ENCODE measurements at regions not wholly inside any gene's neighbourhood (a gene's known extent, or its start where the extent isn't known, plus 50 kb on each side); places are given as distances from the start of the nearest gene placed in this dataset.

DNA sequence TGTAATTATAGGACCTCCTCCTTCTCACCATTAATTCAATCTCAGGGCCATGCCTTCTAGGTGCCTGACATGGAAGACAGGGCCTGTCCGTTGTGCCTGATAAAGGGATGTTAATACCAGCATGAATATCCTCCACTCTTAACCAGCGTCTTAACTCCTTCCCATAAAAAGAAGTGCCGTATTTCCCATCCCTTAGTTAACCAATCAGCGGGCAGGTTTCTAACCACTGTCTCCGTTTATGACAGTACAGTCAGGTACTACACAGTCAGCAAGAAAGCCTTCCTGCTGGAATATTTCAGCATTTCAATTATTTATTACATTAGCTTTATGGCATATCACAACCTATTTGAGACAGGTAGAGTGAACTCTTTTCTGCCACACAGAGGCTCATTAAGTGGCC is 308.6 kb upstream of the FZD8 start:
- intact Hi-C loops (cut with DNase I) = no loop called here
- no peak overlapping the region for H3K4me3 ChIP-seq
- WGBS, 2 donors = 96 to 98% methylated on average over 5 of the region's 5 CpGs
- no peaks in the 10 kb centered on the region for H3K4me1 ChIP-seq
- H3K36me3 ChIP-seq = no peaks in the 10 kb centered on the region
- DNase-seq (no peak), ATAC-seq (no peak)
- no peak for TF ChIP-seq CTCF (IDR thresholded peaks at IDR 0.05)
- H3K27ac ChIP-seq = no peak overlapping the region
- no peaks in the 10 kb centered on the region for H3K9me3 ChIP-seq
- H3K27me3 ChIP-seq = no peaks in the 10 kb centered on the region

DNA sequence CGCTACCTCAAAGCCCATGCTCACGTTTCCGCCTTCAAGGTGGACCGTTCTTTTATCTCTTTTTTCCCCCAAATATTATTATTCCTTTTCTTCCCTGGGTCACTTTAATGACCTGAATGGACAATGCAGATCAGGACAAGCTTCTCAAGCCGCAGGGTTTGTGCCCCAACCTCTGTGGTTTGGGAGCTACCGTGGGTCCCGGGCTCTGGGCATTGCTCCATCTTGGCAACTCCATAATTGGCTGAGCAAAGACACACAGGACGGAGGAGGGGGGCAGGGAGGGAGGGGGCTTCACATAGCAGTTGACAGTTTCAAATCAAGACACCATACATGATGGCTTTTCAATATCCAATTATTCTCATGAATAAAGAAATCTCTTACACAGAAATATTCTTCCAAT is 308.1 kb upstream of the FZD8 start:
- Histone ChIP-seq H3K4me3 (no peak overlapping the region), H3K27me3 (no peaks in the 10 kb centered on the region), H3K9me3 (no peaks in the 10 kb centered on the region), H3K27ac (no peak overlapping the region), H3K36me3 (no peaks in the 10 kb centered on the region), H3K4me1 (no peaks in the 10 kb centered on the region)
- no peak for TF ChIP-seq CTCF (IDR thresholded peaks at IDR 0.05)
- 85 to 90% methylated on average over 8 of the region's 8 CpGs for WGBS, 2 donors
- intact Hi-C loops (cut with DNase I) = no loop called here
- ATAC-seq (no peak), DNase-seq (no peak)

DNA sequence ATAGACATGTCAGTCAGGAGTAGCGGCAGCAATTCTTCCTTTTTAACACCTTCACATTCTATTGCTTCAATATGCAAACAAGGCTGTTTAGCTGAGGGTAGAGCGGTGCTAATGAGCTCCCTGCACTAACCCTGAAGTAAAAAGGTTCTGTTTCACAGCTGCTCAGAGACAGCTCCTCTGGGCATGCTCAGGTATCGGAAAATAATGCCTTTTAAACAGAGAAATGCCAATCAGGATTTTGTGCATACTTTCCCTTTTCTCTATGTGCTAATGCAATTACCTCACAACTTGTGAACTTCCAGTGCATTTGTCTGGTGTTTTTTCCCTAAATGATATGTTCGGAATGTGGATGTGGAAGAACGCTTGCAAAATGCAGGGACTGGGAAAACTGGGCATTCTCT is 307.7 kb upstream of the FZD8 start:
- DNase-seq (no peak), ATAC-seq (no peak)
- Histone ChIP-seq H3K4me1 (no peaks in the 10 kb centered on the region), H3K36me3 (no peaks in the 10 kb centered on the region), H3K9me3 (no peaks in the 10 kb centered on the region), H3K27me3 (no peaks in the 10 kb centered on the region), H3K27ac (no peak overlapping the region), H3K4me3 (no peak overlapping the region)
- WGBS, 2 donors = 92 to 93% methylated on average over 5 of the region's 5 CpGs
- TF ChIP-seq CTCF (IDR thresholded peaks at IDR 0.05) = no peak
- intact Hi-C loops (cut with DNase I) = no loop called here

DNA sequence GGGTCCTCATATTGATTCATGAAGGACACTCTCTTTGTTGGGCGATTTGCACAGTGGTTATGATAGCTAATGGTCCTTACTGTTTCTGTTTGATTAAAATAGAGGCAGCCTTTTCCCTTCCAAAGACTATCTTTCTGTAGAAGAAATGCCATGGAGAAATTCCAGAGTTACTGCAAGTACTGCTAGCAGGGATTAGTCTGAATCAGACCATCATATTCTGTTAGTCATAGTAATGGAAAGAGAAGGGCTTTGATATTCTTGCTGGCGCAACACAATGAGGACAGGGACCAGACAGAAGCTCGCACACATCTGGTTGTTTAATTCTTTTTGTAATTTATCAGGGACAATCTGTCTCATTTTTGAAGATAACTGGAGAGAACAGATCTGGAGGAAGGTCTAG is 304.5 kb upstream of the FZD8 start:
- DNase-seq = no peak
- WGBS, 2 donors = 95 to 97% methylated on average over 3 of the region's 3 CpGs

More for the DNA sequence above, 304.5 kb upstream of the FZD8 start:
- Histone ChIP-seq H3K36me3 (no peaks in the 10 kb centered on the region), H3K4me3 (no peak overlapping the region), H3K9me3 (no peaks in the 10 kb centered on the region), H3K4me1 (peaks cover 0 to 8% (median 0%) of the 10 kb centered on the region in 9 donors), H3K27ac (no peak overlapping the region), H3K27me3 (no peaks in the 10 kb centered on the region)
- intact Hi-C loops (cut with DNase I) = no loop called here
- ATAC-seq = no peak
- no peak for TF ChIP-seq CTCF (IDR thresholded peaks at IDR 0.05)

Measured in heart right ventricle (tissue), 16 donors.